Liver (tissue), 8 donors: ENCODE measurements at regions not wholly inside any gene's neighbourhood (a gene's known extent, or its start where the extent isn't known, plus 50 kb on each side); places are given as distances from the start of the nearest gene placed in this dataset.

Source experiments
- DNase-seq: peaks from one replicate; pipeline ENCODE4 v3.0.0-alpha.2; 2017; ENCODE audit warnings: low spot score
- H3K27ac ChIP-seq, 2 donors: one replicate each; pipeline ENCODE4 v1.7.0; 2013; ENCODE audit warnings: inconsistent platforms in 2 of 2, low read length in 2 of 2, control low read depth in 1 of 2, low read depth in 1 of 2, mild to moderate bottlenecking in 1 of 2
- H3K27me3 ChIP-seq, 4 donors: one replicate each; pipeline versions ENCODE4 v1.6.1 to v1.7.0; 2013; ENCODE audit warnings: low read length in 3 of 4, inconsistent platforms in 1 of 4, mild to moderate bottlenecking in 1 of 4, moderate library complexity in 1 of 4; ENCODE audit not compliant: control insufficient read depth in 4 of 4, insufficient read depth in 4 of 4
- H3K36me3 ChIP-seq, 4 donors: one replicate each; pipeline versions ENCODE4 v1.6.1 to v1.7.0; 2013; ENCODE audit warnings: low read length in 3 of 4, mild to moderate bottlenecking in 3 of 4, low read depth in 1 of 4, moderate library complexity in 1 of 4; ENCODE audit not compliant: control insufficient read depth in 4 of 4, insufficient read depth in 3 of 4
- H3K4me1 ChIP-seq, 4 donors: one replicate each; pipeline versions ENCODE4 v1.6.1 to v1.7.0; 2013; ENCODE audit warnings: low read length in 3 of 4, mild to moderate bottlenecking in 3 of 4, moderate library complexity in 1 of 4; ENCODE audit not compliant: control insufficient read depth in 4 of 4, insufficient read depth in 4 of 4
- H3K4me3 ChIP-seq, 3 donors: one replicate each; pipeline versions ENCODE4 v1.6.1 to v1.7.0; 2013; ENCODE audit warnings: low read length in 3 of 3, control low read depth in 1 of 3, low read depth in 1 of 3, mild to moderate bottlenecking in 1 of 3
- H3K9ac ChIP-seq, 2 donors: one replicate each; pipeline ENCODE4 v1.7.0; 2013; ENCODE audit warnings: low read length in 2 of 2, mild to moderate bottlenecking in 2 of 2, moderate library complexity in 2 of 2, control low read depth in 1 of 2, low read depth in 1 of 2
- H3K9me3 ChIP-seq, 4 donors: one replicate each; pipeline versions ENCODE4 v1.6.1 to v1.7.0; 2013; ENCODE audit warnings: low read length in 3 of 4; ENCODE audit not compliant: control insufficient read depth in 4 of 4
- ATF3 ChIP-seq: IDR thresholded peaks from 2 replicates; pipeline ENCODE4 v1.6.1; 2016; ENCODE audit warnings: antibody characterized with exemption
- EGR1 ChIP-seq, 2 donors: IDR thresholded peaks; 2 replicates each; pipeline ENCODE4 v1.6.1; 2016 to 2018; ENCODE audit warnings: antibody characterized with exemption in 2 of 2, low read depth in 2 of 2
- FOXA1 ChIP-seq: IDR thresholded peaks from 2 replicates; pipeline ENCODE4 v1.6.1; 2016; ENCODE audit warnings: antibody characterized with exemption
- FOXA2 ChIP-seq: IDR thresholded peaks from 2 replicates; pipeline ENCODE4 v1.6.1; 2016; ENCODE audit warnings: antibody characterized with exemption
- GABPA ChIP-seq, 2 donors: IDR thresholded peaks in 1 of 2; conservative IDR thresholded peaks in 1 of 2; 2 replicates each; pipeline ENCODE4 v1.6.1; 2016; ENCODE audit warnings: antibody characterized with exemption in 2 of 2, mild to moderate bottlenecking in 1 of 2, moderate library complexity in 1 of 2
- HNF4A ChIP-seq, 2 donors: conservative IDR thresholded peaks; 2 replicates each; pipeline ENCODE4 v1.6.1; 2016; ENCODE audit warnings: antibody characterized with exemption in 2 of 2, mild to moderate bottlenecking in 2 of 2
- HNF4G ChIP-seq: IDR thresholded peaks from 2 replicates; pipeline ENCODE4 v1.6.1; 2016; ENCODE audit warnings: antibody characterized with exemption
- JUND ChIP-seq, 2 donors: IDR thresholded peaks; 2 replicates each; pipeline ENCODE4 v1.6.1; 2016; ENCODE audit warnings: antibody characterized with exemption in 2 of 2
- NR2F2 ChIP-seq: IDR thresholded peaks from 2 replicates; pipeline ENCODE4 v1.6.1; 2016; ENCODE audit warnings: antibody characterized with exemption
- RAD21 ChIP-seq, 2 donors: IDR thresholded peaks; 2 replicates each; pipeline ENCODE4 v1.6.1; 2016; ENCODE audit warnings: antibody characterized with exemption in 2 of 2, mild to moderate bottlenecking in 2 of 2
- RXRA ChIP-seq, 2 donors: IDR thresholded peaks; 2 replicates each; pipeline ENCODE4 v1.6.1; 2017 to 2018; ENCODE audit warnings: antibody characterized with exemption in 2 of 2, mild to moderate bottlenecking in 1 of 2
- SP1 ChIP-seq: IDR thresholded peaks from 2 replicates; pipeline ENCODE4 v1.6.1; 2018; ENCODE audit warnings: antibody characterized with exemption, mild to moderate bottlenecking
- TAF1 ChIP-seq: conservative IDR thresholded peaks from 2 replicates; pipeline ENCODE4 v1.6.1; 2016; ENCODE audit warnings: antibody characterized with exemption, mild to moderate bottlenecking
- YY1 ChIP-seq: IDR thresholded peaks from 2 replicates; pipeline ENCODE4 v1.6.1; 2016; ENCODE audit warnings: antibody characterized with exemption, mild to moderate bottlenecking
- WGBS: extraction: QIAGEN DNeasy Blood & Tissue Kit; methylation state at CpG from one replicate; pipeline ENCODE4 v1.1.7; 2013; 5-methylcytosine and 5-hydroxymethylcytosine counted together
- TF ChIP-seq, protein P1 (sequence below): fragments of 150-350 bp; IDR thresholded peaks from 2 replicates; pipeline ENCODE4 v1.5.1; 2017; ENCODE audit warnings: improper control_type of control experiment, low read depth, low read length; ENCODE audit not compliant: missing input control
- TF ChIP-seq, protein P2 (sequence below): IDR thresholded peaks from 2 replicates; pipeline ENCODE4 v1.6.1; 2016; ENCODE audit warnings: antibody characterized with exemption
- TF ChIP-seq, protein P3 (sequence below): IDR thresholded peaks from 2 replicates; pipeline ENCODE4 v1.6.1; 2016; ENCODE audit warnings: antibody characterized with exemption, mild to moderate bottlenecking
- TF ChIP-seq, protein P4 (sequence below): IDR thresholded peaks from 2 replicates; pipeline ENCODE4 v1.6.1; 2016; ENCODE audit warnings: antibody characterized with exemption
- donor health status: healthy.
- donor health status: healthy.
- donor health status: healthy.
- donor health status: healthy.
- donor health status: healthy.

DNA sequence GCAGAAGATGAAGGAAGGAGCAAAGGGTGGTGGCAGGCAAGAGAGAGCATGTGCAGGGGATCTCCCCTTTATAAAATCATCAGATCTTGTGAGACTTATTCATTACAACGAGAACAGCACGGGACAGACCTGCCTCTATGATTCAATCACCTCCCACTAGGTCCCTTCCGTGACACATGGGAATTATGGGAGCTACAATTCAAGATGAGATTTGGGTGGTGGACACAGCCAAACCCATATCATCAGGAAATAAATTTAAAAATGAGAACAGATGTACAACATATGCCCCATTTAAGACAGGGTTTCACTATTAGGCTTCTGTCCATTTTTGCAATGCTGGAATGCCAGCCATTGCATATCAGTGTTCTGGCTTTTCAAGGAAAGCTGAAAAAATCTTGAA lies 346.7 kb upstream of the SLIT2 start:
- Histone ChIP-seq H3K9me3 (no peaks in the 10 kb centered on the region), H3K4me3 (no peak overlapping the region), H3K36me3 (no peaks in the 10 kb centered on the region), H3K4me1 (no peaks in the 10 kb centered on the region), H3K27ac (no peak overlapping the region), H3K9ac (no peak overlapping the region), H3K27me3 (no peaks in the 10 kb centered on the region)
- TF ChIP-seq, protein P1, sequence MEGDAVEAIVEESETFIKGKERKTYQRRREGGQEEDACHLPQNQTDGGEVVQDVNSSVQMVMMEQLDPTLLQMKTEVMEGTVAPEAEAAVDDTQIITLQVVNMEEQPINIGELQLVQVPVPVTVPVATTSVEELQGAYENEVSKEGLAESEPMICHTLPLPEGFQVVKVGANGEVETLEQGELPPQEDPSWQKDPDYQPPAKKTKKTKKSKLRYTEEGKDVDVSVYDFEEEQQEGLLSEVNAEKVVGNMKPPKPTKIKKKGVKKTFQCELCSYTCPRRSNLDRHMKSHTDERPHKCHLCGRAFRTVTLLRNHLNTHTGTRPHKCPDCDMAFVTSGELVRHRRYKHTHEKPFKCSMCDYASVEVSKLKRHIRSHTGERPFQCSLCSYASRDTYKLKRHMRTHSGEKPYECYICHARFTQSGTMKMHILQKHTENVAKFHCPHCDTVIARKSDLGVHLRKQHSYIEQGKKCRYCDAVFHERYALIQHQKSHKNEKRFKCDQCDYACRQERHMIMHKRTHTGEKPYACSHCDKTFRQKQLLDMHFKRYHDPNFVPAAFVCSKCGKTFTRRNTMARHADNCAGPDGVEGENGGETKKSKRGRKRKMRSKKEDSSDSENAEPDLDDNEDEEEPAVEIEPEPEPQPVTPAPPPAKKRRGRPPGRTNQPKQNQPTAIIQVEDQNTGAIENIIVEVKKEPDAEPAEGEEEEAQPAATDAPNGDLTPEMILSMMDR: no peak
- TF ChIP-seq FOXA1 (no peak), YY1 (no peak), HNF4G (no peak), EGR1 (IDR thresholded peaks at IDR 0.05; ENCODE audit: low read depth in 2 of 2) (no peak), FOXA2 (no peak)
- TF ChIP-seq, protein P2, sequence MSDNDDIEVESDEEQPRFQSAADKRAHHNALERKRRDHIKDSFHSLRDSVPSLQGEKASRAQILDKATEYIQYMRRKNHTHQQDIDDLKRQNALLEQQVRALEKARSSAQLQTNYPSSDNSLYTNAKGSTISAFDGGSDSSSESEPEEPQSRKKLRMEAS: no peak
- no peak for DNase-seq
- 78% methylated on average over 3 of the region's 3 CpGs for WGBS

GRCh38 chr4:19888587-19888986 lies 363.1 kb upstream of the SLIT2 start:
- no peaks in the 10 kb centered on the region for H3K27me3 ChIP-seq
- 78% methylated on average over 2 of the region's 2 CpGs for WGBS
- DNase-seq: no peak
- H3K4me3 ChIP-seq: no peak overlapping the region
- no peaks in the 10 kb centered on the region for H3K36me3 ChIP-seq
- H3K27ac ChIP-seq: no peak overlapping the region
- H3K9me3 ChIP-seq: no peaks in the 10 kb centered on the region
- H3K4me1 ChIP-seq: no peaks in the 10 kb centered on the region
- H3K9ac ChIP-seq: no peak overlapping the region
- TF ChIP-seq, protein P3, sequence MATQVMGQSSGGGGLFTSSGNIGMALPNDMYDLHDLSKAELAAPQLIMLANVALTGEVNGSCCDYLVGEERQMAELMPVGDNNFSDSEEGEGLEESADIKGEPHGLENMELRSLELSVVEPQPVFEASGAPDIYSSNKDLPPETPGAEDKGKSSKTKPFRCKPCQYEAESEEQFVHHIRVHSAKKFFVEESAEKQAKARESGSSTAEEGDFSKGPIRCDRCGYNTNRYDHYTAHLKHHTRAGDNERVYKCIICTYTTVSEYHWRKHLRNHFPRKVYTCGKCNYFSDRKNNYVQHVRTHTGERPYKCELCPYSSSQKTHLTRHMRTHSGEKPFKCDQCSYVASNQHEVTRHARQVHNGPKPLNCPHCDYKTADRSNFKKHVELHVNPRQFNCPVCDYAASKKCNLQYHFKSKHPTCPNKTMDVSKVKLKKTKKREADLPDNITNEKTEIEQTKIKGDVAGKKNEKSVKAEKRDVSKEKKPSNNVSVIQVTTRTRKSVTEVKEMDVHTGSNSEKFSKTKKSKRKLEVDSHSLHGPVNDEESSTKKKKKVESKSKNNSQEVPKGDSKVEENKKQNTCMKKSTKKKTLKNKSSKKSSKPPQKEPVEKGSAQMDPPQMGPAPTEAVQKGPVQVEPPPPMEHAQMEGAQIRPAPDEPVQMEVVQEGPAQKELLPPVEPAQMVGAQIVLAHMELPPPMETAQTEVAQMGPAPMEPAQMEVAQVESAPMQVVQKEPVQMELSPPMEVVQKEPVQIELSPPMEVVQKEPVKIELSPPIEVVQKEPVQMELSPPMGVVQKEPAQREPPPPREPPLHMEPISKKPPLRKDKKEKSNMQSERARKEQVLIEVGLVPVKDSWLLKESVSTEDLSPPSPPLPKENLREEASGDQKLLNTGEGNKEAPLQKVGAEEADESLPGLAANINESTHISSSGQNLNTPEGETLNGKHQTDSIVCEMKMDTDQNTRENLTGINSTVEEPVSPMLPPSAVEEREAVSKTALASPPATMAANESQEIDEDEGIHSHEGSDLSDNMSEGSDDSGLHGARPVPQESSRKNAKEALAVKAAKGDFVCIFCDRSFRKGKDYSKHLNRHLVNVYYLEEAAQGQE: no peak
- TF ChIP-seq FOXA2: no peak
- no peak for TF ChIP-seq GABPA (IDR thresholded peaks at IDR 0.05 in 1 of 2, conservative IDR thresholded peaks at IDR 0.05 in 1 of 2)
- TF ChIP-seq, protein P4, sequence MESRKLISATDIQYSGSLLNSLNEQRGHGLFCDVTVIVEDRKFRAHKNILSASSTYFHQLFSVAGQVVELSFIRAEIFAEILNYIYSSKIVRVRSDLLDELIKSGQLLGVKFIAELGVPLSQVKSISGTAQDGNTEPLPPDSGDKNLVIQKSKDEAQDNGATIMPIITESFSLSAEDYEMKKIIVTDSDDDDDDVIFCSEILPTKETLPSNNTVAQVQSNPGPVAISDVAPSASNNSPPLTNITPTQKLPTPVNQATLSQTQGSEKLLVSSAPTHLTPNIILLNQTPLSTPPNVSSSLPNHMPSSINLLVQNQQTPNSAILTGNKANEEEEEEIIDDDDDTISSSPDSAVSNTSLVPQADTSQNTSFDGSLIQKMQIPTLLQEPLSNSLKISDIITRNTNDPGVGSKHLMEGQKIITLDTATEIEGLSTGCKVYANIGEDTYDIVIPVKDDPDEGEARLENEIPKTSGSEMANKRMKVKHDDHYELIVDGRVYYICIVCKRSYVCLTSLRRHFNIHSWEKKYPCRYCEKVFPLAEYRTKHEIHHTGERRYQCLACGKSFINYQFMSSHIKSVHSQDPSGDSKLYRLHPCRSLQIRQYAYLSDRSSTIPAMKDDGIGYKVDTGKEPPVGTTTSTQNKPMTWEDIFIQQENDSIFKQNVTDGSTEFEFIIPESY: no peak
- TF ChIP-seq, protein P1: no peak
- no peak for TF ChIP-seq HNF4A (conservative IDR thresholded peaks at IDR 0.05)
- TF ChIP-seq FOXA1: no peak
- TF ChIP-seq, protein P2: no peak
- no peak for TF ChIP-seq ATF3
- no peak for TF ChIP-seq RAD21 (IDR thresholded peaks at IDR 0.05)
- no peak for TF ChIP-seq TAF1
- no peak for TF ChIP-seq YY1
- TF ChIP-seq SP1: no peak
- TF ChIP-seq JUND (IDR thresholded peaks at IDR 0.05): no peak
- no peak for TF ChIP-seq EGR1 (IDR thresholded peaks at IDR 0.05; ENCODE audit: low read depth in 2 of 2)
- no peak for TF ChIP-seq HNF4G
- TF ChIP-seq RXRA (IDR thresholded peaks at IDR 0.05): no peak
- TF ChIP-seq NR2F2: no peak
